Activated CD8-positive, alpha-beta memory T cell treated with anti-CD3 and anti-CD28 coated beads, Interleukin-2, amount 50 U/mL, for 24 hours (primary cell): ENCODE measurements at regions not wholly inside any gene's neighbourhood (a gene's known extent, or its start where the extent isn't known, plus 50 kb on each side); places are given as distances from the start of the nearest gene placed in this dataset.

ENCODE experiments used
- DNase-seq: peaks from one replicate; pipeline ENCODE4 v3.0.0-alpha.2; 2020; ENCODE audit errors: extremely low read depth

- no peak for DNase-seq
These were observed 433.5 kb upstream of the B3GALT2 start for GRCh38 chr1:193619911-193620310.

GRCh38 chr1:193614817-193615216, 428.4 kb upstream of the B3GALT2 start:
- no peak for DNase-seq

GRCh38 chr1:193614275-193614674, 427.9 kb upstream of the B3GALT2 start:
- no peak for DNase-seq

GRCh38 chr1:193613041-193613440, 426.6 kb upstream of the B3GALT2 start:
- DNase-seq = no peak

- DNase-seq = no peak
These were observed 423.2 kb upstream of the B3GALT2 start for GRCh38 chr1:193609592-193609991.

- DNase-seq = no peak
These were observed 421.4 kb upstream of the B3GALT2 start for GRCh38 chr1:193607787-193608186.

- no peak for DNase-seq
These were observed 419.6 kb upstream of the B3GALT2 start for GRCh38 chr1:193606035-193606434.

- DNase-seq = no peak
These were observed 416.3 kb upstream of the B3GALT2 start for GRCh38 chr1:193602705-193603104.

GRCh38 chr1:193593147-193593885, 406.9 kb upstream of the B3GALT2 start:
- no peak for DNase-seq

GRCh38 chr1:193592317-193592716, 405.9 kb upstream of the B3GALT2 start:
- no peak for DNase-seq

- no peak for DNase-seq
These were observed 403.7 kb upstream of the B3GALT2 start for GRCh38 chr1:193590102-193590501.

GRCh38 chr1:193589597-193590040, 403.2 kb upstream of the B3GALT2 start:
- DNase-seq = no peak

GRCh38 chr1:193588311-193589082, 402.1 kb upstream of the B3GALT2 start:
- DNase-seq = no peak

- DNase-seq = no peak
These were observed 398.4 kb upstream of the B3GALT2 start for GRCh38 chr1:193584731-193585239.

- DNase-seq = no peak
These were observed 394.9 kb upstream of the B3GALT2 start for GRCh38 chr1:193581341-193581740.

- DNase-seq = no peak
These were observed 394.0 kb upstream of the B3GALT2 start for GRCh38 chr1:193580419-193580818.

- DNase-seq = no peak
These were observed 392.9 kb upstream of the B3GALT2 start for GRCh38 chr1:193579323-193579722.

GRCh38 chr1:193574913-193575312, 388.5 kb upstream of the B3GALT2 start:
- DNase-seq = no peak

GRCh38 chr1:193569983-193570269, 383.5 kb upstream of the B3GALT2 start:
- DNase-seq = no peak

GRCh38 chr1:193569096-193569982, 382.9 kb upstream of the B3GALT2 start:
- no peak for DNase-seq

- no peak for DNase-seq
These were observed 382.1 kb upstream of the B3GALT2 start for GRCh38 chr1:193568512-193568911.

- DNase-seq = no peak
These were observed 381.5 kb upstream of the B3GALT2 start for GRCh38 chr1:193567937-193568336.
